NCI-H510A treated with DMSO at 0.1 percent for 48 hours (cell line): ENCODE measurements at regions not wholly inside any gene's neighbourhood (a gene's known extent, or its start where the extent isn't known, plus 50 kb on each side); places are given as distances from the start of the nearest gene placed in this dataset.

Source experiments
- DNase-seq: peaks from one replicate; lab custom pipeline; 2025; lab: John Stamatoyannopoulos, UW

GRCh38 chr13:23983671-23984070 lies 86.4 kb upstream of the C1QTNF9B start:
- DNase-seq = no peak

GRCh38 chr13:23984546-23984945 lies 87.2 kb upstream of the C1QTNF9B start:
- DNase-seq = no peak

GRCh38 chr13:23985060-23985459 lies 87.8 kb upstream of the C1QTNF9B start:
- no peak for DNase-seq

GRCh38 chr13:23985839-23986238 lies 88.5 kb upstream of the C1QTNF9B start:
- DNase-seq = no peak

- no peak for DNase-seq
These were observed 89.3 kb upstream of the C1QTNF9B start for GRCh38 chr13:23986619-23987018.

GRCh38 chr13:23987331-23987894 lies 90.1 kb upstream of the C1QTNF9B start:
- no peak for DNase-seq

GRCh38 chr13:23988546-23989122 lies 91.3 kb upstream of the C1QTNF9B start:
- no peak for DNase-seq

GRCh38 chr13:23990455-23990854 lies 93.2 kb upstream of the C1QTNF9B start:
- no peak for DNase-seq

- no peak for DNase-seq
These were observed 93.8 kb upstream of the C1QTNF9B start for GRCh38 chr13:23991119-23991518.

- DNase-seq = no peak
These were observed 95.7 kb upstream of the C1QTNF9B start for GRCh38 chr13:23992781-23993679.

GRCh38 chr13:23993680-23993985 lies 96.3 kb upstream of the C1QTNF9B start:
- no peak for DNase-seq

- DNase-seq = no peak
These were observed 98.2 kb upstream of the C1QTNF9B start for GRCh38 chr13:23995283-23996073.

- DNase-seq = no peak
These were observed 99.2 kb upstream of the C1QTNF9B start for GRCh38 chr13:23996456-23996855.

- no peak for DNase-seq
These were observed 102.1 kb upstream of the C1QTNF9B start for GRCh38 chr13:23999424-23999823.

- no peak for DNase-seq
These were observed 105.0 kb upstream of the C1QTNF9B start for GRCh38 chr13:24002206-24002815.

GRCh38 chr13:24004142-24004899 lies 107.0 kb upstream of the C1QTNF9B start:
- DNase-seq = no peak

- no peak for DNase-seq
These were observed 107.7 kb upstream of the C1QTNF9B start for GRCh38 chr13:24004971-24005370.

- no peak for DNase-seq
These were observed 108.5 kb upstream of the C1QTNF9B start for GRCh38 chr13:24005755-24006281.

GRCh38 chr13:24006520-24007248 lies 109.4 kb upstream of the C1QTNF9B start:
- no peak for DNase-seq

- DNase-seq = no peak
These were observed 110.8 kb upstream of the C1QTNF9B start for GRCh38 chr13:24007979-24008620.
